Osteocyte (in vitro differentiated cells): ENCODE measurements at regions not wholly inside any gene's neighbourhood (a gene's known extent, or its start where the extent isn't known, plus 50 kb on each side); places are given as distances from the start of the nearest gene placed in this dataset.

ENCODE experiments used
- DNase-seq: peaks from one replicate; pipeline ENCODE4 v3.0.0; 2021; ENCODE audit warnings: mixed read lengths; ENCODE audit not compliant: unreplicated experiment; ENCODE audit errors: extremely low spot score
- H3K27ac Mint-ChIP-seq: one replicate; pipeline ENCODE4 v1.8.0; 2021; ENCODE audit warnings: mild to moderate bottlenecking, mixed read lengths; ENCODE audit not compliant: unreplicated experiment
- H3K27me3 Mint-ChIP-seq: one replicate; pipeline ENCODE4 v1.8.0; 2021; ENCODE audit warnings: mixed read lengths; ENCODE audit not compliant: unreplicated experiment
- H3K36me3 Mint-ChIP-seq: one replicate; pipeline ENCODE4 v1.8.0; 2021; ENCODE audit warnings: mixed read lengths; ENCODE audit not compliant: unreplicated experiment
- H3K4me1 Mint-ChIP-seq: one replicate; pipeline ENCODE4 v1.8.0; 2021; ENCODE audit warnings: mixed read lengths; ENCODE audit not compliant: unreplicated experiment
- H3K4me3 Mint-ChIP-seq: one replicate; pipeline ENCODE4 v1.8.0; 2021; ENCODE audit warnings: mild to moderate bottlenecking, moderate library complexity, mixed read lengths; ENCODE audit not compliant: unreplicated experiment
- H3K9me3 Mint-ChIP-seq: one replicate; pipeline ENCODE4 v1.8.0; 2021; ENCODE audit warnings: mixed read lengths; ENCODE audit not compliant: unreplicated experiment
- CTCF ChIP-seq: fragments of 200-600 bp; sonication (generic); IDR thresholded peaks from 2 replicates; pipeline ENCODE4 v1.5.0; 2021; ENCODE audit warnings: antibody characterized with exemption, mild to moderate bottlenecking, moderate library complexity

GRCh38 chr3:94778814-94779494 lies 716.1 kb downstream of the NSUN3 start:
- H3K4me3 Mint-ChIP-seq: no peak overlapping the region
- H3K27ac Mint-ChIP-seq: no peak overlapping the region
- DNase-seq: no peak
- H3K9me3 Mint-ChIP-seq: no peaks in the 10 kb centered on the region
- H3K27me3 Mint-ChIP-seq: no peaks in the 10 kb centered on the region
- H3K36me3 Mint-ChIP-seq: no peaks in the 10 kb centered on the region
- H3K4me1 Mint-ChIP-seq: no peaks in the 10 kb centered on the region
- no peak for TF ChIP-seq CTCF

DNA sequence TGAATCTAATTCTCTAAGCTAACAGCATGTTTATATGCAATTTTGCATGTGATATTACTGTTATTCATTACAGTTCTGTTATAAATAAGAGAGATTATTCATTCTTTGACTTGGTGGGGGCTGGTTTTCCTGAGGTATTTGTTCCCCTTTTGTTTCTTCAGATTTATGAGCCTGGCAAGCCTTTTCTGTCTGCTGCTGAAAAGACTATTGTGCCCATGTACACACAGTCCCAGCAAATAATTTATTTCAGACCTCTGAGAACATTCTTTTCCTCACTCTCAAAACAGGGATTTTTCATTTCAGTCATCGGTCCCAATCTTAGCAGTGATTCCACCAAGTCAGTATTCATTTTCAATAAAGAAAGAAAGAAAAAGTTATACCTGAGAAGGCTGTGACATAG lies 716.8 kb downstream of the NSUN3 start:
- Mint-ChIP-seq H3K27me3 (no peaks in the 10 kb centered on the region), H3K36me3 (no peaks in the 10 kb centered on the region), H3K4me3 (no peak overlapping the region), H3K9me3 (no peaks in the 10 kb centered on the region), H3K4me1 (no peaks in the 10 kb centered on the region), H3K27ac (no peak overlapping the region)
- no peak for TF ChIP-seq CTCF
- DNase-seq: no peak

DNA sequence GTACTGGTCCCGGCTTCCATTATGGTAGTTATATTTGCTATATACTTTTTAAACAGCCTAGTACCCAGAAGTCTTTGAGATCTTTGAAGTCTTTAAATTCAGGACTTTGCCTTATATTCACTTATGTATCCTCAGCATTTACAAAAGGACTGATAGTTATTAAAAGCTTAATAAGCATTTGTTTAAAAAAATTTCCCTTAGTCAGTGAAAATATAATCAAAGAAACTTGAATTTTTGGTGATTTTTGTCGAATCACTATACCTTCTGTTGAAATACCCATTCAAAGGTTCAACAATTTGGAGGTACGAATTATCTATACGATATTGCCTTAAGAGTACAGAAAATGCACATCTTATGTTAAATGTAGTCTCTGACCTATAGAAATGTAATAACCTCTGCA lies 721.4 kb downstream of the NSUN3 start:
- no peaks in the 10 kb centered on the region for H3K36me3 Mint-ChIP-seq
- no peaks in the 10 kb centered on the region for H3K27me3 Mint-ChIP-seq
- no peak for TF ChIP-seq CTCF
- H3K27ac Mint-ChIP-seq: no peak overlapping the region
- no peaks in the 10 kb centered on the region for H3K4me1 Mint-ChIP-seq
- H3K9me3 Mint-ChIP-seq: no peaks in the 10 kb centered on the region
- no peak overlapping the region for H3K4me3 Mint-ChIP-seq
- no peak for DNase-seq

DNA sequence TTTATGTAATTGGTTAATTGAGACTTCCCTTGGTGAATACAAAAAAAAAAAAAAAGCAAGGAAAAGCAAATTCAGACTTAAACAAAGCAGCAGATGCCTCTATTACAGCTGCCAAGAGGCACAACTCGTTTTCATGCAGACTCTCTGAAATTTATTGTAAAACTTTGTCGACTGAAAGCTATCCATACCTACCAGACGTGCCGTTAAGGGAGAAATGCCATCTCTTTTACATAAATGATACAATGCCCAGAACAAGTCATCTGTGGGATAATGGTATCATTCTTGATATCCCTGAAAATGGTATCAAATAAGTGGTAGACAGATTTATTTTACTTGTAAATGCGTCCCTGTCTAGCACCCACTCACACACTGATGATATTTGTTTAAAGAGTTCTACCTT lies 724.2 kb downstream of the NSUN3 start:
- Mint-ChIP-seq H3K4me3 (no peak overlapping the region), H3K9me3 (no peaks in the 10 kb centered on the region), H3K4me1 (no peaks in the 10 kb centered on the region), H3K36me3 (no peaks in the 10 kb centered on the region), H3K27me3 (no peaks in the 10 kb centered on the region), H3K27ac (no peak overlapping the region)
- TF ChIP-seq CTCF: no peak
- no peak for DNase-seq

- H3K27me3 Mint-ChIP-seq: no peaks in the 10 kb centered on the region
- H3K4me3 Mint-ChIP-seq: no peak overlapping the region
- no peak for DNase-seq
- no peak for TF ChIP-seq CTCF
- H3K4me1 Mint-ChIP-seq: no peaks in the 10 kb centered on the region
- no peaks in the 10 kb centered on the region for H3K9me3 Mint-ChIP-seq
- H3K36me3 Mint-ChIP-seq: no peaks in the 10 kb centered on the region
- H3K27ac Mint-ChIP-seq: no peak overlapping the region
These were observed 724.9 kb downstream of the NSUN3 start for GRCh38 chr3:94787734-94788270.
